ENCODE measurements at regions not wholly inside any gene's neighbourhood (a gene's known extent, or its start where the extent isn't known, plus 50 kb on each side); places are given as distances from the start of the nearest gene placed in this dataset.
"Not testable (repeated sequence)": the region's sequence is repeated elsewhere in the genome, so short reads cannot be mapped to it uniquely, and the experiment has no call there.

DNA sequence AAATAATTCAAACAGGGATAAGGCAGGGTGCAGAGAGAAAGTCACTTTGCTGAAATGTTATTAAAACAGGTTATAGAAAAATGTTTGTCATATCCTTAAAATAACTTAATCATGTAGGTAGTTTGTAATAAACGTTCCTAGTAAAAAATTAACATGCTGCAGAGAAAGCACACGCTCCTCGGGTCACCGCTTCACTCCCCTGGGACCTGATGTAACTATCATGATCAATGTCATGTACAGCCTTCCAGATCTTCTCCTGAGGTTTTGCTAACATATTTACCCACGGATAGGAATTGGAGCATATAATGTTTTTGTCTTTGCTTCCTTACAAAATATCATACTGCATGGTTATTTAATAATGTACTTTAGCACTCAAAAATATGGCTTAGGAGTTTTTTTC, 285.1 kb upstream of the TMEM132C start:
- DNase-seq = no peak

DNA sequence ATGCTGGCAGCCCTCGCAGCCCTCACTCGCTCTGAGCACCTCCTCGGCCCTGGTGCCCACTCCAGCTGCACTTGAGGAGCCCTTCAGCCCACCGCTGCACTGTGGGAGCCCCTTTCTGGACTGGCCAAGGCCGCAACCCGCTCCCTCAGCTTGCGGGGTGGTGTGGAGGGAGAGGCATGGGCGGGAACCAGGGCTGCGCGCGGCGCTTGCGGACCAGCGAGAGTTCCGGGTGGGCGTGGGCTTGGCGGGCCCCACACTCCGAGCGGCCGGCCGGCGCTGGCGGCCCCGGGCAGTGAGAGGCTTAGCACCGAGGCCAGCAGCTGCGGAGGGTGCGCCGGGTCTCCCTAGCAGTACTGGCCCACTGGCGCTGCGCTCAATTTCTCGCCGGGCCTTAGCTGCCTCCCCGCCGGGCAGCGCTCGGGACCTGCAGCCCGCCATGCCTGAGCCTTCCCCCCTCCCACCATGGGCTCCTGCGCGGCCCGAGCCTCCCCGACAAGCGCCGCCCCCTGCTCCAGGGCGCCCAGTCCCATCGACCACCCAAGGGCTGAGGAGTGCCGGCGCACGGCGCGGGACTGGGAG, 283.7 kb upstream of the TMEM132C start:
- DNase-seq = not testable (repeated sequence)

DNA sequence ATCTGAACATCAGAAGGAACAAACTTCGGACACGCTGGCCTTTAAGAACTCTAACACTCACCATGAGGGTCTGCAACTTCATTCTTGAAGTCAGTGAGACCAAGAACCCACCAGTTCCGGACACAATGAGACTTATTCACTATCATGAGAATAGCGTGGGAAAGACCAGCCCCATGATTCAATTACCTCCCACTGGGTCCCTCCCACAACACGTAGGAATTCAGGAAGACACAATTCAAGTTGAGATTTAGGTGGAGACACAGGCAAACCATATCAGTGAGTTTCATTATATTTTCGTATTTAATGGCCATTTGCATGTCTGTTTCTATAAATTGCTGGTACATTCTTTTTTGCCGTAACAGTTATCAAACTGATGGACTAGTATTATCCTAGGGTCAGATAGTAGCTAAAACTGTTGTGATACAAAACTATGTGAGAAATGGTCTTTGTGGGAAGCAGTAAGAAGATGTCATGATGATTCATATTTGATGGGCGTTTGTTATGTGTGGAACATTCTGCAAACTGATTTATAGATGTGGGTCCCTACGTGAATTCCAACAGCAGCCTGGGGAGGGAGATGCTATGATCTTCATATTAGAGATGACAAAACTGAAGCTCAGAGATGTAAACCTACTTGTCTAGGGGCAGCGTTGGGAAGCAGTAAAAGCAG, 282.4 kb upstream of the TMEM132C start:
- peak; percentile 85 for DNase-seq

DNA sequence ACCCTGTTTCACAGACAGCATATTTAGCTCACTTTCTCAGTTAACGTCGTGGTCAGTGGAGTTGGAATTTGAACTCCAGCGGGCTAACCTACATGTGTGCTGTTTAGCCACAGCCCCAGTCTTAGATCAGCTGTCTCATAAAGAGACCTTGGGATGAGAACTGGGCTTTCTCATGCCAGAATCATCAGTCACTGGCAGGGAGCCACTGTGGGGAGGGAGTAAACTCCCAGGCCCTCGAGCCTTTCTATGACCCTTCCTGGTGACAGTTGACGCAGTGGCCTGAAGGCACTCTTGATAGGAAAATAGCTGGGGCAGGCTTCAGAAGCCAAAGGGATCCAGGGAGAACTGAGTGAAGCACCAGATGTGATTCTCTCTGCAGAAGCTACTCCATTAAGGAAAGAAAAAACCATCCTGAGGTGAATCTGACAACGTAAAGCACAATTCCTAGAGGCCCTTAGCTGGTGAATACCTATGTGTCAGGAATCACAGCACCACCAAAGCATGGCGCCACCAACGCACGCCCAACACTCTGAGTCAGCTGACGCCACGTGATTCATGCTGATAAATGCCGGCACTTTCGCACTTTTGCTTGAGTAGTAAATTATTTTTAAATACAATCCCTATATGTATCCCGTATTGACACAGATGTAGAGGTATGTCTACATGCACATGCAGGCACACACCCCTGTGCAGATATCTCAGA, 279.6 kb upstream of the TMEM132C start:
- peak; percentile 94 for DNase-seq

DNA sequence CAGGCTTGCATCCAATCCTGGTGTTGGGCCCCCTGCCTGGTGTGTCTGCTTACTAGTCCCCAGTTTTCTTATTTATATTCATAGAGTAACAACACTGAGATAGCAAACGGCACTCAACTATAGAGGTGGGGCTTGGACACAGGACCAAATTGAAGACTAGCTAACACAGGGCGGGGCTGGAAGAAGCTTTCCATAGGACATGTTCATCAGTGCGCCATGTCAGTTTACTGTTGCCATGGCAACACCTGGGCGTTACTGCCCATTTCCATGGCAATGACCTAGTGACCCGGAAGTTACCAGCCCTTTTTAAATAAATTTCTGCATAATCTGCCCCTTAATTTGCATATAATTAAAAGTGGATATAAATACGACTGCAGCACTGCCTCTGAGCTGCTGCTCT, 275.5 kb upstream of the TMEM132C start:
- no peak for DNase-seq

DNA sequence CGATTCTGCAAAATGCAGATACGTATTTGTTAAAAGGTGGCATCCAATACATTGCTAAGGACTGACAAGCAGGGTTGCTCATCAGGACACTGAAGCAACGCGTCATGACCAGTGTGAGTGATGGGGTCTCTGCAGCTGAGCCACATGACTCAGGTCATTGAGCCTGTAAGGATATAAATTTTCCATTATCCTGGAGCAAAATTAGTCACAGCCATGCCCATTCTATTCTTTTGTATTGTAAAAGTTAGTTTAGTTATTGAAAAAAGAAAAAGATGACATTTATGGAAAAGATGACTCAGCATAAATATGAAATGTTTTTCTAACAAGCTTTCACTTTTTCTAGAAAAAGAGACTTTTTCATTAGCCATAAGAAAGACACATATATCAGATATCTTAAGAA, 268.0 kb upstream of the TMEM132C start:
- peak; percentile 69 for DNase-seq

DNA sequence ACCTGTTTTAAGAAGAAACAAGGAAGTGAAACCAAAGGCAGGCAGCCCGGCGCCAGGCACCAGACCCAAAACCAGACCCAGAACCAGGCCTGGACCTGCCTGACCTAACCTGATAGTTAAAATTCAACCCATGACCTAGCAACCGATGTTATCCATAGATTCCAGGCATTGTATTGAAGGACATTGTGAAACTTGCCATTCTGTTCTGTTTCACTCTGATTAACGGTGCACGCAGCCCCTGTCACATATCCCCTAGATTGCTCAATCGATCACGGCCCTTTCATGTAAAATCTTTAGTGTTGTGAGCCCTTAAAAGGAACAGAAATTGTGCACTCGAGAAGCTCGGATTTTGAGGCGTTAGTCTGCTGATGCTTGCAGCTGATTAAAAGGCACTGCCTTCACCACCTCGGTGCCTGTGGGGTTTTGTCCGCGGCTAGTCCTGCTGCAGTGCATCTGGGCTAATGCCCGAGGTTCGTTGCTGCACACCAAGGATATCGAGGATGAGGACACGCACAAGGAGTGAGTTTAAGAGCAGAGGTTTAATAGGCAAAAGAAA, 262.5 kb upstream of the TMEM132C start:
- DNase-seq = no peak

DNA sequence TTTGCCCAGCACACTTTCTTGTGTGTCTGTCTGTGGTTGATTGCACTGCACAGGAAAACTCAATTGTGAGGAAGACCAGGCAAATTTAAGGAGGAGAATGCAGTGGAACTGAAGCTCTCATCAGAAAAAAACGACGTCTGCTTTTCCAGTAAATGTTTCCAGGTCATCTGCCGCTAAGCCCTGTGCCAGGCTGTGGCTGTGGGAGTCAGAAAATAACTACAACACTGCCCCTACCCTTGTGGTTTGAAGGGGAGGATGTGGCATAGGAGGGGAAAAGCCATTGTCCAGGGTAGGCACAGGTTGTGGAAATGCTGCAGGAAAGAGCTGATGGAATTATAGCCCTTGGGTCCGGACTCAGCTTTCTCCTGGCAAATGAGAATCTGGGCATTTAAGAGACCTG, 259.7 kb upstream of the TMEM132C start:
- DNase-seq = no peak

DNA sequence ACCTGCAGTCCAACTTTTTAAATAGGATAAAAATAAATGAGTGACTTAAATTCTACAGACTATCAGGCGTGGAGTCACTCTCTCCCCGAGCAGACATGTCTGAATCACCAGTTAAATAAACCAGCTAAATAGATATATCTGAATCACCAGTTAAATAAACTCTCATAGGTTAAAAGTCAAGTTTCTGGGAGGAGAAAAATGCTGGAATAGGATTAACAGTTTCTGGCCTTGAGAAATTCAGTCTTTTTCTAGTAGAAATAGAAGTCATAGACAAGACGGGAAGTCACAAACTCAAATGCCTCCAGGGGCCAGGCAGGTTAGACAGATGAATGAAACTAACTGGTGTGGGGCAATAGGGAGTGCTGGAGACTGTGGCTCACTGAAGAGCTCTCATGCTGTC, 258.6 kb upstream of the TMEM132C start:
- DNase-seq = peak; percentile 73

DNA sequence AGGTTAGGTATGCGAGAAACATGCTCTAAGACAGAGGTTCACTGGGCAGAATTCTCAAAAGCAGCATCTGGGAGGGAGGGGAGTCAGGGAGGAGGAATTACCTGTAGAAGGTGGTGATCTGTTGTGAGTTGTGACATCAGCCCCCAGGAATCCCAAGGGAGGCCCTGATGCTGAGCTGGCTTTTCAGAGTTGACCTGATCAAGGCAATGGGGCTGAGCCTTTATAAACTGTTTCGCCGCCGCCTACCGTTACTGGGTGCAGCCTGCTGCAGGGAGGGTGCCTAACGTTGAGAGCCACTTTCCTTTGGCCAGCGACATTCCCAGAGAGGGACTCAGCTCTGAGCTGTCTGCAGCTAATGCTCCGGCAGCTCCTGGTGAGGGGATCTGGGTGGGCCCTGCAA, 257.9 kb upstream of the TMEM132C start:
- DNase-seq = no peak

DNA sequence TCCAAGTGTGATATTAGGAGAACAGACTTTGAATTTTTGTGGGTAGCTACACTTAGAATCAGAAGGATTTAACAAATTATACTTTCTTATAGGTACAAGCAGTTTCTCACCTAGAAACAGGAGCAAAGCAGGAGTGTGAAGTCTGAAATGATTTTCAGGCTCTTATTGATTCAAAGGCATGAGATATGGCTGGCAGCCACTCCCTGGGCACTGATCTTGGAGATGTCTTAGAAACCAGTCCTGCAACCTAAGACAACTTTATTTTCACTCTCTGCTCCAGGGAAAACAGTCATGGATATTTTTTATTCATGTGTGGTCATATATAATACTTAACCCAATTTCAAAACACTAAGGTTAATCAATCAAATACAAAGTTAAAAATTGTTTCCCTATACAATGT, 254.9 kb upstream of the TMEM132C start:
- no peak for DNase-seq

DNA sequence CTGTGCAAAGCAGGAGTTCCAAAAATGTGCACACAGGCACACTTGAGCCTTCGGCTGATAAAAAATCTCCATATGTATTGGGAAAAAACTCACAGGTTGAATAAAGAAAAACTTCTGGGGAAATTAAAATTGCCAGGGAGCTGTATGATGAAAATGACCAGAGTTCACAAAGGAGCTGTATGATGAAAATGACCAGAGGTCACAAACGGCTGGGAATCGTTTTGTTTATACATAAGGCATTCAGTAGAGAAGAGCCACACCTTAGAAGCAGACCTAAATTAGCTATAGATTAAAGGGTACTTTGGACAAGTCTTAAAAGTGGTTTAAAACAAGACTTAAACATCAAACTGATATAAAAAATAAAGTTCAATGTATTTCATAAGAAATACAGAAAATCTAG, 251.7 kb upstream of the TMEM132C start:
- DNase-seq = no peak

DNA sequence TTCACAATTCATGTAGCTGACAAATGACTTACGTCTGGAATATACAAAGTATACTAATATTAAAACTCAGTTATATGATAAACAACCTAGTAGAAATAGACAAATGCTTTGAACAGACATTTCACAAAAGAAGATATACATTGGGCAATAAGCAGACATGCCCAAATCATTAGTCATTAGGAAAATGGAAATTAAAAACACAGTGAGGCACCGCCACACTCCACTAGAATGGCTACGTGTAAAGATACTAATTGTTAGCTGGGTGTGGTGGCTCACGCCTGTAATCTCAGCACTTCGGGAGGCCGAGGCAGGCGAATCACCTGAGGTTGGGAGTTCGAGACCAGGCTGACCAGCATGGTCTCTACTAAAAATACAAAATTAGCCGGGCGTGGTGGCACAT, 248.9 kb upstream of the TMEM132C start:
- DNase-seq = peak; percentile 10

DNA sequence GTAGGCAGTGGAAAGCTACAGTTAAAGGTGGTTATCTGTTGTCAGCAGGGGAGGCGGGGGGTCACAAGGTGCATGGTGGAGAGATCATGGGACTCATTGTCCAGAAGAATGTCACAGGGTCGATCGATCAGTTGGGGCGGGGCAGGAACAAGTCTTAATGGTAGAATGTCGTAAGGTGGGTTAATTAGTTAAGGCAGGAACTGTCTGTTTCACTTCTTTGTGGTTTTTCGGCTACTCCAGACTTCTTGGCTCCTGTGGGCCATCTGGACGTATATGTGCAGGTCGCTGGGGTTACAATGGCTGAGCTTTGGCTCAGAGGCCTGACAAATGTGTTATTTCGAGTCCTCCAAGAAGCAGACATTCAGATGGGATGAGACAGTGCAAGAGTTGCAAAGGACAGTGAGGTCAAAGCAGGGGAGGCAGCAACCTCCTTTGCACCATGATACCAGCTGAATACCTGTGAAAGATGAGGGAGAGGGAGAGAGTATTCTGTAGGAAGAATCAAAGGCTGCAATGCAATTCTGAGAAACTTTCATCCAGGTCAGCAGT, 246.9 kb upstream of the TMEM132C start:
- no peak for DNase-seq

DNA sequence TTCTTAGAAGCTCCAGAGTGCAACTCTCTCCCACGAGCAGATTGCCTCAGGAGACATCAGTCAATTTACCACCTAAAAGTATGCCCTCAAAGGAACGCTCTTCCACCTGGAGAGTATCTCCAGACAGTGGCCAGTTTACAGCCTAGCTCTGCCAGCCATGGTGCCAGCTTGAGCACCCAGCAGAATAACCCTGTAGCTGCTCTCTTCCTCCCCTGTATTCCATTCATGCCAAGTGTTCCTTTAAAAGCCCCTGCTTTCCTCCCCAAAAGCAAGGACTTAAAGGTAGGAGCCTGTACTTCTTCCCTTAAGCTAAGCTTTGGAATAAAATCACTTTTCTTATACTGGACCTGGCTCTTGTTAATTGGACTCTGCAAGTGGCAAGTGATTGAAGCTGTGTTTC, 245.4 kb upstream of the TMEM132C start:
- no peak for DNase-seq

DNA sequence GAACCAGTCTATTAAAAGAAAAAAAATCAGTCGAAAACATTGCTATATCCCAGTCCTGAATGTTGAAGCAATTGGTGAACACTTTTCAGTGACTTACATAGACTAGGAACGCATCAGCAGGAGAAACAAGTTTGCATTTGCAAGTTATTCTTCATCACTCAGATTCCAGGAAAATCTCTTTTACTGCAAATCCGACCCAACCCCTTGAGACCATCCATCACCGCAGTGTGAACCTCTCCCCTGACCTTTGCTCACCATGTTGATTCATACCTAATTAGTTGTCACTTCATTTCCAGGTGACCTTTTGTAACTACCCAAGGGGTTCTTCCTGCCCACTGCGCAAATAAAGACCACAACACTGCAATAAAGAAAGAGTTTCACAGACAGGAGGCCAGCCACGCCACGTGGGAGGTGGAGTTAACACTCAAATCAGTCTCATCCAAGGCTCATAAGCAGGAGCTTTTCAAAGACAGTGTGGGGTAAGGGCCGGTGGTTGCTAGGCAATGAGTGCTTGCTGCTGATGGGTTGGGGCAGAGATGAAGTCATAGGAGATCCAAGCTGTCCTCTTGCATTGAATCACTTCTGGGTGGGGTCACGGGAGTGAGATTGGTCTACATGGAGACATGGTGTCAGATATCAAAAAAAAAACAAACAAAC, 241.3 kb upstream of the TMEM132C start:
- DNase-seq = no peak

DNA sequence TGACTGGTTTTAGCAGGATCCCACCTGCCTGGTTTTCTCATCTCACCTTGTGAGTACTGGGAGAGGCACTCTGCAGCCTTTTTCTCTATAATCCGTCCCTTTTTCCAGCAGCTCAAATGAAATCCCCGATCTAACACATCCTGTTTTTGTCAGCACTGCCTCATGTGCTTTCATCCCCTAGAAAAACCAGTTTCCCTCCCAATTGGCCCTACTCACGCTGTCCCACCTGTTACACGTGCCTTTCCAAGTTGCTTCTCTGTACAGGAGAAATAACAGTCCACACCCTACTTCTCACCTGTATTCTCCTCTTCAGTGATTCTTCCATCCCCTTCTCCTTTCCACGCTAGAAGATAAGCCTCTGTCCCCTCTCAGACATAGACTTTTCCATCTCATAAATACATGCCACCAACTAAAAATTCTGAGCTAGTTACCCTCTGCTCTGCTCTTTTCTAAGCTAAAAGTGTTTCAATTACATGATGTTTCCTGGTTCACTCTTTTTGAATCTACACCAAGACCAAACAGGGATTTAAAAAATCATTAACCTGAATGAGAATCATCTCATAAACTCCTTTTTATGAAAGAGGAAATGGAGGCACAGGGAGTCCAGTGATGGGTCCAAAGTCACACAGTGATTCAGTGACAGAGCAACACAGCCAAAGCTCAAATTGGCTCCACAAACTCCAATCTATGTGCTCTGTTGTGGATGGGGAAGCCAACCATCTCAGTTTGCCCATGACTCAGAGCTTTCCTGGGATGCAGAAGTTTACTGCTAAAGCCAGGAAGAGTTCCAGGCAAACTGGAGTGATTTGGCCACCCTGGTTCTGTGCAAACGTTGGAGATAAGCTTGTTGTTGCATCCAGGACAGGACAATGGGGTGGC, 240.0 kb upstream of the TMEM132C start:
- DNase-seq = no peak

DNA sequence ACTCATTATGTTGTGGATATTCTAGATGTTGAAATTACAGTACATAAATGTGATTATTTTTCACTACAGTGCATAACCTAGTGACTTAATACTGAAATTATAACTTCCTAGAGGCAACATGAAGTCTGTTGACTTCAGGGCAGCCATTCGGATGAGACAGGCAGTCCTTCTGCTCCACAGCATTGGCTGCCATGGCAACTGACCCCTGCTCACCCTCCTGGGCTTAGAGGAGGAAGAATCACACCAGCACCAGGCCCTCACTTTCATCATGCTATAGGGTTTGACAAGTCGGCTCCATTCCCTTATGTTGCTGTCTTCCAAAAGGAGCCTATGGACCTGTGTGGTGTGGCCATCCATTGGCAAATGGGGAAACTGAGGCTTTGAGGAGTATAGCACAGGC, 233.5 kb upstream of the TMEM132C start:
- no peak for DNase-seq

DNA sequence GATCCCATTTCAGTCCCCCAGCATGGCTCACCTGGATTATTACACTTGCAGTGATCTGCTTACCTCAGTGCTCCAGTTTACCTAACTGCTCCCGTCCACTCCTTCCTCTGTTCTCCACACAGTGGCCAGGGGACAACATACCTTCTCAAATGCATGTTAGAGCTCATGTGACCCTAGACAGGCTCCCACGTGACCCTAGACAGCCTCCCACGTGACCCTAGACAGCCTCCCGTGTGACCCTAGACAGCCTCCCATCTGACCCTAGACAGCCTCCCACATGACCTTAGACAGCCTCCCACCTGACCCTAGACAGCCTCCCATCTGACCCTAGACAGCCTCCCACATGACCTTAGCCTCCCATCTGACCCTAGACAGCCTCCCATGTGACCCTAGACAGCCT, 226.0 kb upstream of the TMEM132C start:
- no peak for DNase-seq

DNA sequence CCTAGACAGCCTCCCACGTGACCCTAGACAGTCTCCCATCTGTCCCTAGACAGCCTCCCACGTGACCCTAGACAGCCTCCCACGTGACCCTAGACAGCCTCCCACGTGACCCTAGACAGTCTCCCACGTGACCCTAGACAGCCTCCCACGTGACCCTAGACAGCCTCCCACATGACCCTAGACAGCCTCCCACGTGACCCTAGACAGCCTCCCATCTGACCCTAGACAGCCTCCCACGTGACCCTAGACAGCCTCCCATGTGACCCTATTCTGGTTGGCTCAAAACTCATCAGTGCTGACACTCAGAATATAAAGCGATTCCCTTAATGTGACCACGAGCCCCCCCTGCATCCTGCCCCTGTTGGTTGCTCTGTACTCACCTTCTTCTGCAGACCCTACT, 224.7 kb upstream of the TMEM132C start:
- not testable (repeated sequence) for DNase-seq

DNA sequence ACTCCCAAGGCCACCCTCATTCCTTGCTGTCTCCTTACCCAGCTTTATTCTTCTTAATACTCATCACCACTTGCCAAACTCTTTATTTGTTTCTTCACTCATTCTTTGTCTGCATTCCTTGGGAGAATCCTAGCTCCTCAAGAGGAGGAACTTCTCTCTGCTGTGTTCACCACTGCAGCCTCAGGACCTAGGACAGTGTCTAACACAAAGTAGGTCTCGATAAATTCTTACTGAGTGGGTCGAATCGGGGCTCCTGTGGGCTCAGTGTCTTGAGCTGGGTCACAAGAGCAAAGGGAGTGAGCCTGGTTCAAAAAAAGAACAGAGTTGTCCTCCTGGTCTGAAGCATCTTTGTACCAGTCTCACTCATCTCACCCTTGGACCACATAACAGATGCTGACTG, 224.1 kb upstream of the TMEM132C start:
- DNase-seq = no peak

DNA sequence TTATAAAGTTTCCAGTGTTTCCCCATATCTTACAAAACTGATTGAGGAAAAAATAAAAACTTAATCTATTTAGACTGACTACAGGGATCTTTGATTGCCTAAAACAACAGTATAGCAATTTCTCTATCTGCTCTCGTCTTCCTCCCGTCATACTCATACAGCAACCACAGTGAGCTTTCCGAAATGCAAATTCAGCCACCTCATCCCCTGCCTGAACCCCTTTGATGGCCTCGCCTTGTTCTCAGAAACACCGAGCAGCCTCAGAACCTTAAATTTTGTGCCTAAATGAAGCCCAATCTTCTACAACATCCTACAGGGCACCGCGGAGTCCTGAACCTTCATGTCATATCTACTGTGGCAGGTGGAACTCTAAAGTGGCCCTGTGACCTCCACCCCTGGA, 223.7 kb upstream of the TMEM132C start:
- DNase-seq = no peak
